ENCODE measurements at regions not wholly inside any gene's neighbourhood (a gene's known extent, or its start where the extent isn't known, plus 50 kb on each side); places are given as distances from the start of the nearest gene placed in this dataset.

- no peak for DNase-seq
These were observed 175.7 kb downstream of the SOCS6 start for GRCh38 chr18:70464343-70465114.

- DNase-seq: no peak
These were observed 174.2 kb downstream of the SOCS6 start for GRCh38 chr18:70463085-70463484.

GRCh38 chr18:70462078-70462439, 173.2 kb downstream of the SOCS6 start:
- DNase-seq: no peak

GRCh38 chr18:70461323-70462077, 172.7 kb downstream of the SOCS6 start:
- no peak for DNase-seq

- no peak for DNase-seq
These were observed 170.9 kb downstream of the SOCS6 start for GRCh38 chr18:70459731-70460130.

GRCh38 chr18:70459251-70459650, 170.4 kb downstream of the SOCS6 start:
- no peak for DNase-seq

- no peak for DNase-seq
These were observed 168.9 kb downstream of the SOCS6 start for GRCh38 chr18:70457788-70458187.

GRCh38 chr18:70457223-70457622, 168.4 kb downstream of the SOCS6 start:
- DNase-seq: no peak

GRCh38 chr18:70456376-70456775, 167.5 kb downstream of the SOCS6 start:
- no peak for DNase-seq

- no peak for DNase-seq
These were observed 166.9 kb downstream of the SOCS6 start for GRCh38 chr18:70455731-70456130.

- DNase-seq: no peak
These were observed 166.0 kb downstream of the SOCS6 start for GRCh38 chr18:70454704-70455322.

GRCh38 chr18:70453058-70453775, 164.4 kb downstream of the SOCS6 start:
- no peak for DNase-seq

- no peak for DNase-seq
These were observed 163.7 kb downstream of the SOCS6 start for GRCh38 chr18:70452501-70452900.

- no peak for DNase-seq
These were observed 161.8 kb downstream of the SOCS6 start for GRCh38 chr18:70450426-70451253.

- no peak for DNase-seq
These were observed 159.7 kb downstream of the SOCS6 start for GRCh38 chr18:70448588-70448987.

- DNase-seq: no peak
These were observed 157.2 kb downstream of the SOCS6 start for GRCh38 chr18:70446063-70446462.

GRCh38 chr18:70442933-70443332, 154.1 kb downstream of the SOCS6 start:
- DNase-seq: no peak

- no peak for DNase-seq
These were observed 144.1 kb downstream of the SOCS6 start for GRCh38 chr18:70432804-70433400.

- no peak for DNase-seq
These were observed 142.4 kb downstream of the SOCS6 start for GRCh38 chr18:70431203-70431624.

GRCh38 chr18:70430501-70431173, 141.8 kb downstream of the SOCS6 start:
- no peak for DNase-seq

- DNase-seq: no peak
These were observed 141.1 kb downstream of the SOCS6 start for GRCh38 chr18:70429847-70430500.
